H1 (cell line): ENCODE measurements at regions not wholly inside any gene's neighbourhood (a gene's known extent, or its start where the extent isn't known, plus 50 kb on each side); places are given as distances from the start of the nearest gene placed in this dataset.

Source experiments
- CTCF ChIA-PET: fragments of 300-600 bp; sonication (Branson Sonifier 250); formaldehyde crosslinking; loops from one replicate; lab custom pipeline; 2021; ENCODE audit not compliant: partially characterized antibody; lab: Charles Lee
- POLR2A ChIA-PET: fragments of 300-600 bp; sonication (Branson Sonifier 250); formaldehyde crosslinking; loops from one replicate; lab custom pipeline; 2021; ENCODE audit warnings: inconsistent platforms; ENCODE audit not compliant: partially characterized antibody; lab: Charles Lee
- DNase-seq, 2 experiments: peaks; one replicate each; pipeline versions ENCODE4 v3.0.0 to v3.0.0-alpha.2; 2010 to 2022; ENCODE audit warnings: low spot score in 2 of 2, low read depth in 1 of 2, mixed read lengths in 1 of 2
- FAIRE-seq: peaks from 2 replicates; lab custom pipeline; 2011; peaks lifted over from hg19 to GRCh38; lab: Jason Lieb, UNC
- H2AFZ ChIP-seq: 2 replicates; pipeline ENCODE4 v1.8.1; 2012; ENCODE audit warnings: low read length, inconsistent platforms
- H2AK5ac ChIP-seq: 2 replicates; pipeline ENCODE4 v1.6.1; 2013; ENCODE audit warnings: low read depth, low read length
- H2BK120ac ChIP-seq: replicated peaks from 2 replicates; pipeline ENCODE3; 2013; ENCODE audit warnings: low read depth, low read length, inconsistent platforms
- H2BK12ac ChIP-seq: 2 replicates; pipeline ENCODE4 v1.6.1; 2013; ENCODE audit warnings: low read depth, low read length
- H2BK15ac ChIP-seq: 2 replicates; pipeline ENCODE4 v1.6.1; 2013; ENCODE audit warnings: low read length
- H2BK20ac ChIP-seq: 2 replicates; pipeline ENCODE4 v1.6.1; 2013; ENCODE audit warnings: low read length
- H2BK5ac ChIP-seq: 2 replicates; pipeline ENCODE4 v1.6.1; 2013; ENCODE audit warnings: low read depth, low read length
- H3K14ac ChIP-seq: 2 replicates; pipeline ENCODE4 v1.6.1; 2013; ENCODE audit warnings: inconsistent platforms; ENCODE audit not compliant: insufficient read length
- H3K18ac ChIP-seq: 2 replicates; pipeline ENCODE4 v1.6.1; 2013; ENCODE audit warnings: low read length; ENCODE audit errors: extremely low read depth
- H3K23ac ChIP-seq: 2 replicates; pipeline ENCODE4 v1.6.1; 2013; ENCODE audit warnings: inconsistent platforms; ENCODE audit not compliant: insufficient read length
- H3K23me2 ChIP-seq: 2 replicates; pipeline ENCODE4 v1.6.1; 2013; ENCODE audit warnings: low read depth, low read length
- H3K27ac ChIP-seq: 2 replicates; pipeline ENCODE4 v1.6.1; 2011; ENCODE audit warnings: low read depth, low read length, inconsistent platforms
- H3K27me3 ChIP-seq, 4 experiments: replicated peaks in 1 of 4; 1 replicate in 1 of 4; 2 replicates in 3 of 4; pipeline versions ENCODE4 v1.6.1 to v1.8.1; 2011 to 2013; ENCODE audit warnings: low read length in 3 of 4, mild to moderate bottlenecking in 3 of 4, inconsistent platforms in 2 of 4, mixed read lengths in 2 of 4, moderate library complexity in 1 of 4; ENCODE audit not compliant: control insufficient read depth in 3 of 4, insufficient read depth in 3 of 4; ENCODE audit errors: extremely low read depth in 1 of 4
- H3K36me3 ChIP-seq, 4 experiments: 2 replicates each; pipeline versions ENCODE4 v1.6.1 to v1.8.1; 2011 to 2013; ENCODE audit warnings: mild to moderate bottlenecking in 4 of 4, low read length in 3 of 4, moderate library complexity in 2 of 4, control low read depth in 1 of 4, inconsistent platforms in 1 of 4; ENCODE audit not compliant: insufficient read depth in 4 of 4, control insufficient read depth in 2 of 4
- H3K4ac ChIP-seq: replicated peaks from 2 replicates; pipeline ENCODE3; 2013; ENCODE audit warnings: low read length, low read depth, mixed read lengths, inconsistent platforms; ENCODE audit not compliant: insufficient read length
- H3K4me1 ChIP-seq, 4 experiments: replicated peaks in 1 of 4; 1 replicate in 1 of 4; 2 replicates in 3 of 4; pipeline versions ENCODE4 v1.6.1 to v1.8.1; 2011 to 2013; ENCODE audit warnings: low read length in 3 of 4, inconsistent platforms in 2 of 4, mixed read lengths in 1 of 4; ENCODE audit not compliant: insufficient read depth in 4 of 4, control insufficient read depth in 3 of 4
- H3K4me2 ChIP-seq, 2 experiments: 2 replicates each; pipeline versions ENCODE4 v1.6.1 to v1.8.1; 2011 to 2013; ENCODE audit warnings: low read depth in 2 of 2, low read length in 2 of 2, control low read depth in 1 of 2, inconsistent platforms in 1 of 2, mild to moderate bottlenecking in 1 of 2; ENCODE audit not compliant: insufficient read depth in 1 of 2
- H3K4me3 ChIP-seq, 4 experiments: fragments of 200-600, 300-600 bp in 1 of 4; sonication (generic), shearing (Covaris generic), sonication (Bioruptor Twin) in 1 of 4; 2 replicates each; pipeline versions ENCODE4 v1.5.1 to v1.8.1; 2011 to 2016; ENCODE audit warnings: low read length in 4 of 4, low read depth in 3 of 4, control low read depth in 2 of 4, inconsistent platforms in 2 of 4, mild to moderate bottlenecking in 2 of 4, mixed read lengths in 1 of 4, moderate library complexity in 1 of 4; ENCODE audit not compliant: insufficient read depth in 2 of 4; ENCODE audit errors: extremely low read depth in 1 of 4
- H3K56ac ChIP-seq: replicated peaks from 2 replicates; pipeline ENCODE3; 2013; ENCODE audit warnings: low read depth, mild to moderate bottlenecking, mixed read lengths, low read length, inconsistent platforms; ENCODE audit not compliant: insufficient read length
- H3K79me1 ChIP-seq: 2 replicates; pipeline ENCODE4 v1.6.1; 2013; ENCODE audit warnings: low read depth, low read length, control low read depth
- H3K79me2 ChIP-seq, 2 experiments: 2 replicates each; pipeline versions ENCODE4 v1.6.1 to v1.8.1; 2012 to 2013; ENCODE audit warnings: low read length in 2 of 2, mild to moderate bottlenecking in 2 of 2, inconsistent platforms in 1 of 2; ENCODE audit not compliant: insufficient read depth in 2 of 2, control insufficient read depth in 1 of 2
- H3K9ac ChIP-seq, 4 experiments: replicated peaks in 1 of 4; 1 replicate in 1 of 4; 2 replicates in 3 of 4; pipeline versions ENCODE4 v1.6.1 to v1.8.1; 2011 to 2013; ENCODE audit warnings: low read depth in 3 of 4, low read length in 3 of 4, control low read depth in 2 of 4, mild to moderate bottlenecking in 2 of 4, moderate library complexity in 2 of 4, inconsistent platforms in 1 of 4; ENCODE audit errors: extremely low read depth in 1 of 4
- H3K9me3 ChIP-seq, 2 experiments: 2 replicates each; pipeline versions ENCODE4 v1.6.1 to v1.8.1; 2012 to 2013; ENCODE audit warnings: mild to moderate bottlenecking in 2 of 2, moderate library complexity in 2 of 2, control low read depth in 1 of 2, inconsistent platforms in 1 of 2, low read depth in 1 of 2, low read length in 1 of 2, mixed read lengths in 1 of 2; ENCODE audit not compliant: insufficient read depth in 2 of 2
- H4K20me1 ChIP-seq, 2 experiments: replicated peaks in 1 of 2; 2 replicates each; pipeline versions ENCODE3 to v1.8.1; 2011 to 2013; ENCODE audit warnings: inconsistent platforms in 2 of 2, low read length in 2 of 2, mild to moderate bottlenecking in 1 of 2; ENCODE audit not compliant: insufficient read depth in 2 of 2, control insufficient read depth in 1 of 2
- H4K5ac ChIP-seq: 2 replicates; pipeline ENCODE4 v1.6.1; 2013; ENCODE audit warnings: low read length, low read depth, mixed read lengths, inconsistent platforms; ENCODE audit not compliant: insufficient read length
- H4K8ac ChIP-seq: 2 replicates; pipeline ENCODE4 v1.8.0; 2013; ENCODE audit warnings: mild to moderate bottlenecking, moderate library complexity, low read length, inconsistent platforms; ENCODE audit not compliant: insufficient read depth; ENCODE audit errors: extremely low read depth
- H4K91ac ChIP-seq: replicated peaks from 2 replicates; pipeline ENCODE3; 2013; ENCODE audit warnings: low read length, mixed read lengths, inconsistent platforms; ENCODE audit not compliant: insufficient read length
- ASH2L ChIP-seq: fragments of 200-600, 300-600 bp; sonication (generic); IDR thresholded peaks from one replicate; pipeline ENCODE4 v1.7.1; 2017; ENCODE audit warnings: low read length
- SIN3A ChIP-seq, 2 experiments: IDR thresholded peaks in 1 of 2; conservative IDR thresholded peaks in 1 of 2; 2 replicates each; pipeline ENCODE4 v1.6.1; 2011 to 2012; ENCODE audit warnings: low read length in 2 of 2, improper control_type of control experiment in 1 of 2, low read depth in 1 of 2, mild to moderate bottlenecking in 1 of 2
- SIRT6 ChIP-seq: IDR thresholded peaks from one replicate; pipeline ENCODE4 v1.7.1; 2012; ENCODE audit warnings: low read length, inconsistent platforms
- whole genome bisulfite sequencing, 2 experiments: shearing (Covaris generic) in 1 of 2; methylation state at CpG; one replicate each; pipeline versions ENCODE4 v1.1.6 to v1.1.7; 2013 to 2015; ENCODE audit warnings: low lambda C conversion rate in 2 of 2, mixed read lengths in 2 of 2, inconsistent platforms in 1 of 2, low coverage in 1 of 2, missing lambda C conversion rate in 1 of 2; ENCODE audit not compliant: insufficient replicate concordance in 2 of 2, insufficient coverage in 1 of 2, insufficient read length in 1 of 2; ENCODE audit errors: extremely low coverage in 1 of 2, missing lambda C conversion rate in 1 of 2; 5-methylcytosine and 5-hydroxymethylcytosine counted together

GRCh38 chr1:208909011-208909984, 665.1 kb upstream of the PLXNA2 start:
- Histone ChIP-seq H2BK15ac (no peak overlapping the region), H3K18ac (no peak overlapping the region), H3K4me1 (no peaks in the 10 kb centered on the region), H3K23me2 (no peaks in the 10 kb centered on the region), H3K9me3 (no peaks in the 10 kb centered on the region), H3K79me2 (no peaks in the 10 kb centered on the region), H3K23ac (no peak overlapping the region), H4K8ac (no peak overlapping the region), H3K79me1 (no peaks in the 10 kb centered on the region), H3K56ac (no peak overlapping the region), H2BK5ac (no peak overlapping the region), H2BK120ac (no peak overlapping the region), H2AFZ (no peak overlapping the region), H3K14ac (no peak overlapping the region), H3K27ac (no peak overlapping the region), H3K27me3 (no peaks in the 10 kb centered on the region), H2BK12ac (no peak overlapping the region), H3K9ac (no peak overlapping the region), H2AK5ac (no peak overlapping the region), H2BK20ac (no peak overlapping the region), H3K4ac (no peak overlapping the region), H4K5ac (no peak overlapping the region), H3K36me3 (no peaks in the 10 kb centered on the region), H3K4me2 (no peak overlapping the region), H4K20me1 (no peaks in the 10 kb centered on the region), H3K4me3 (no peak overlapping the region), H4K91ac (no peak overlapping the region)
- DNase-seq (no peak), FAIRE-seq (no peak)
- WGBS, 2 experiments = 90% methylated on average over 8 of the region's 8 CpGs; no CpG with 5 or more reads in 1 of the 2 experiments
- POLR2A ChIA-PET = no interaction called here
- CTCF ChIA-PET = interaction anchor here (0.6 to 1.6 kb wide), 5 partner anchors 11 to 602 kb away, joined by 3 to 5 read pairs (median 4); no protein-coding TSS in a partner anchor
- TF ChIP-seq SIRT6 = no peak
- no peak for TF ChIP-seq ASH2L
- TF ChIP-seq SIN3A (conservative IDR thresholded peaks at IDR 0.05 in 1 of 2, IDR thresholded peaks at IDR 0.05 in 1 of 2; ENCODE audit: low read depth in 1 of 2, low read length in 2 of 2) = no peak
